ENCODE measurements at regions not wholly inside any gene's neighbourhood (a gene's known extent, or its start where the extent isn't known, plus 50 kb on each side); places are given as distances from the start of the nearest gene placed in this dataset.

DNA sequence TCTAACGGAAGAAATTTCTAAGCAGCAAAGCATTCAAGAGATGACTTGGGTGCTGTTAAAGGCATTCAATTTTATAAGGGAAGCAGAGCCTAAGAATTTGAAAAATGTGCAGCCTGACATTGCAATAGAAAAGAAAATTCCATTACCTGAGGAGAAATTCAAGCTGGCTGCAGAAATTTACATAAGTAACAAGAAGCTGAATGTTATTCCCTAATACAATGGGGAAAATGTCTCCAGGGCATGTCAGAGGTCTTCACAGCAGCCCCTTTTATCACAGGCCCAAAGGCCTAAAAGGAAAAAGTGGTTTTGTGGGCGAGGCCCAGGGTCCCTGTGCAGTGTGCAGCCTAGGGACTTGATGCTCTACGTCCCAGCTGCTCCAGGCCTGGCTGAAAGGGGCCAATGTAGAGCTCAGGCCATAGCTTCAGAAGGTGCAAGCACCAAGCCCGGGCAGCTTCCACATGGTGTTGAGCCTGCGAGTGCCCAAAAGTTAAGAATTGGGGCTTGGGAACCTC is 306.7 kb downstream of the RDH14 start:
- DNase-seq (ENCODE audit: low read depth) = no peak

DNA sequence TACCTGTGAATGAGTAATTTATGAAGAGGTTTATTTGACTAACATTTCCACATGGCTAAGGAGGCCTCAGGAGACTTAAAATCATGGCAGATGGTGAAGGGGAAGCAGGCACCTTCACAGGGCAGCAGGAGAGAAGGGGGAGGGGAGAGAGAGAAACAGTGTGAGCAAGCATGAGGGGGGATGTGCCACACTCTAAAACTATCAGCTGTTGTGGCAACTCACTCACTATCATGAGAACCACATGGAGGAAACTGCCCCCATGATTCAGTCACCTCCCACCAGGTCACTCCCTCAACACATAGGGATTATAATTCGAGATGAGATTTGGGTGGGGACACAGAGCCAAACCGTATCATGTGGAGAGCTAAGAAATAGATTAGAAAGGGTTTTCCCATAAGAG is 309.0 kb downstream of the RDH14 start:
- DNase-seq (ENCODE audit: low read depth) = no peak

GRCh38 chr2:18247282-18248110 is 313.0 kb downstream of the RDH14 start:
- DNase-seq (ENCODE audit: low read depth) = no peak

- no peak for DNase-seq (ENCODE audit: low read depth)
Measured at GRCh38 chr2:18245375-18245774, 315.1 kb downstream of the RDH14 start.

DNA sequence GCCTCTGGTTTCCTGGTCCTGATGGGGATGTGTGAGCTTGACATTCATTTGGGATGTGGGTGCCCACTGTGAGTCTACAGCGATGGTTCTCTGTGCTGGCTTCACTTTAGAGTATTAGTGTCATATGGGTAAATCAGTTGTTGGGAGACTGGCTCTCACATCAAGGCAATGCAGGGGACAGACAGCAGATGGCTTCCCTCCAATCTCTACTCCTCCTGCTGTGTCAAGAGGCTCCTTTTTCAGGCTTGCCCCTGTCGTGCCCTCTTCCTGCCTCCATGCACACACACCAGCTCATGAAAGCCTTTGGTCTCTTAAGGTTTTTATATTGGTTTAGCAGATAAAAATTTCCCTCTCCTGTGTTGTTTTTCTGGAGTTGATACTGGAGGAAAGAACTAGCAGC is 315.6 kb downstream of the RDH14 start:
- no peak for DNase-seq (ENCODE audit: low read depth)

- DNase-seq (ENCODE audit: low read depth) = no peak
Measured at GRCh38 chr2:18243816-18244215, 316.6 kb downstream of the RDH14 start.

DNA sequence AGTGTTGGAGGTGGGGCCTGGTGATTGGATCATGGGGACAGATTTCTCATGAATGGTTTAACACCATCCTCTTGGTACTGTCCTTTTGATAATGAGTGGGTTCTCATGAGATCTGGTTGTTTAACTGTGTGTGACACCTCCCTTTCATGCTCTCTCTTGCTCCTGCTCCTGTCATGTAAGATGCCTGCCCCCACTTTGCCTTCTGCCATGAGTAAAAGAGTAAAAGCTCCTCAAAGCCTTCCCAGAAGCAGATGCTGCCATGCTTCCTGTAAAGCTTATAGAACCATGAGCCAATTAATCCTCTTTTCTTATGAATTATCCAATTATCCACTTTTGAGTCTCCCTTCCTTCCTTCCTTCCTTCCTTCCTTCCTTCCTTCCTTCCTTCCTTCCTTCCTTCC is 317.7 kb downstream of the RDH14 start:
- DNase-seq (ENCODE audit: low read depth) = no peak

DNA sequence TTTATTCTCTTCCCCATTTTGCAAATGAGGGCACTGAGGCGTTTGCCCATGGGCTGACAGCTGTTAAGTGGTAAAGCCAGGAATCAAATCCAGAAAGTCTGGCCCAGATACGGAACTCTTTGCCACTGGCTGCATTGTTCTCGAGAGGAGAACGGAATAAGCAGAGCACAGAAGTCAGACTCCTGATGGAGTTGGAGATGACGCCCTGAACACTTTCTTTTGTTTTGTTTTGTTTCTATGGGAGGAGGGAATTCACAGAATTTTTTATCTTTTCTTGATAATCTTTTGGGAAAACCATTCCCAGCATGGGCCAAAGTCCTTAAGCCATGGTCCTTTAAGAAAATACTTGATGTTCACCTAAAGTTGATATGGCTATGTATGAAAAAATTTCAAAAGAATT is 322.2 kb downstream of the RDH14 start:
- no peak for DNase-seq (ENCODE audit: low read depth)

- DNase-seq (ENCODE audit: low read depth) = no peak
Measured at GRCh38 chr2:18237298-18237697, 323.2 kb downstream of the RDH14 start.

- DNase-seq (ENCODE audit: low read depth) = no peak
Measured at GRCh38 chr2:18232731-18233438, 327.6 kb downstream of the RDH14 start.

DNA sequence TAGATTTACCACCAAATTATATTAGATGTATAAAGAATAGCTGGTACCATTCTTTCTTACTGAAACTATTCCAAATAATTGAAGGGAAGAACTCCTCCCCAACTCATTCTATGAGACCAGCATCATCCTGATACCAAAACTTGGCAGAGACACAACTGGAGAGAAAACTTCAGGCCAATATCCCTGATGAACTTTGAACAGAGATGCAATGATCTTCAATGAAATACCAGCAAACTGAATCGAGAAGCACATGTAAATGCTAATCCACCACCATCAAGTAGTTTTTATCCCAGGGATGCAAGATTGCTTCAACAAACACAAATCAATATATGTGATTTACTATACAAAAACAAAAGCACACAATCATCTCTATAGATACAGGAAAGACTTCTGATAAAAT is 329.8 kb downstream of the RDH14 start:
- no peak for DNase-seq (ENCODE audit: low read depth)

DNA sequence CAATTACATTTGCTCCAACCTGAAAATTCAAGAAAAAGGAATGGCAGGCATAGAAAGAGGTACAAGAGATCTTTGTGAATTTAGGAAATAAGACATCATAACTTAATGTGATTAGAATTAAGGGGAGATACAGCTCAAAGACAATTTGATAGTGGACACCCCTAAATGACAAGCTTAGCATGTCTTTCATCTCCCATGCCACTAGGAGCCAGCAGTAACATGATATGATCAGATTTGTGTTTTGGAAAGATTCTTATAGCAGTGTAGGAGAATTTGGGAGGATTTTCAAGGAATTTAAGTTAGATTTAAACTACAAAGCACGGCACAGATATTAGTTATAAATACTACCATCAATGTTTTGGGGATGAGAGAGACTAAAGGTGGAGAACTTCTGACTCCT is 340.8 kb downstream of the RDH14 start:
- no peak for DNase-seq (ENCODE audit: low read depth)

DNA sequence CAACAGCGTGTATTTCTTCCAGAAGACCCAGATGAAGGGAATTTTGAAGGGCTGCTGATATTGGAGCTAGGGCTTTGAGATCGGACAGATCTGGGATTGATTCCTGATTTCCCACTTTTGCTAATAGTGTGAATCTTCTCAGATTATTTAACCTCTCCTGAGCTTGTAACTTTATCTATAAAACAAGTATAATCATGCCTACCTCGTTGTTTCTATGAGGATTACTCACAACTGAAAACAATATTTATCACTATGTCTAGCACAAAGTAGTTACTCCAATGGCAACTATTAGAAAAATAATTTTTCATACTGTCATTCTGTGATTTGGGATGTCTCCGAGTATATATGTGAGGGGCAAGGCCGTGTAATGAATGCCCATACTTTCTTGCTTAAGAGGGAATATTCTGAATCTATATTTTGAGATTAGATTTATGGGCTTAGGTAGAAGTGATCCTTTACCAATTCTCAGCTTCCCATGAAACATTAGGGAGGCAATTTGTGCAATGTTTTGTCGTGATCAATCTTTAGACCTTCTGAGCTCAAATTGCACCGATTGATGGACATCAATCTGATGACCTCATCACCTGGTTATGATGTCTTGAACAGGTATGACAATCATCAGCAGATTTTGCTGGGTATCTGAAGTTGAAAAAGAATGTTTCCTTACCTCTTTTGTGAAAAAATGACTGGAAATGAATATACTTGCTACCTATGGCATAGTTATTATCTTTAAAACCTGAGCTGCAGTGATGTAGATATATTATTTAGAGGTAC is 339.9 kb downstream of the KCNS3 start:
- no peak for DNase-seq (ENCODE audit: low read depth)

GRCh38 chr2:18214936-18215335 is 336.5 kb downstream of the KCNS3 start:
- no peak for DNase-seq (ENCODE audit: low read depth)

GRCh38 chr2:18213986-18214385 is 335.5 kb downstream of the KCNS3 start:
- DNase-seq (ENCODE audit: low read depth) = no peak

DNA sequence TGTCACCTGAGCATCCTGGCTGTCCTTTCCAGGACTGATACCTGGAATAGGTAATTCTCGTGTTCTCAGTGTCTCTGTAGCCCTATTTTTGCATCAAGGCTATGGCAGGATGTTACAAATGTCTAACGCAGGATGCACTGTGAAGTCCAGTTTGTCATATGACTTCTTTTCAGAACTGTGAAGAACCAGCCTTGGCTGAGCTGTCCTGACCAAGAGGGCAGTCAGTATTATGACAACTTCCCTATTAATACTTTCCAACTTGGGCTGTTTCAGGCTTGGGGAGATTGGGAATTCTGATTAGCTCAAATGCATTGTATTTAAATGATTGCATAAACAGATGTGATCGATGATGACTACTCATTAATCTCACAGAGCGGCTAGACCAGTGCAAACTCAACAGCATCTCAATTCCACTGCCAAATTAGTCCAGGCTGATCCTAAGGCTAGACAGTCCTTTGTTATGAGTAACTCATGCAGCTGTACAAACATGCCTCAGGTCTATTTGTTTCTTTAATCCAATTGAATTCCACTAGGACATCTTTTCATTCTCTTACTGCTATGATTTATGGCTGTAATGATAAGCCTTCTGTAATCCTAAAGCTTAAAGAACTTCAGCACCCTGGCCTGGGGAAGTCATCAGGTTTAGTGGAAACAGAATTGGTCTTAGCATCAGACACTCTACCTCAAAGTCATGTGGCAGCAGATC is 331.6 kb downstream of the KCNS3 start:
- DNase-seq (ENCODE audit: low read depth) = no peak

GRCh38 chr2:18208956-18209355 is 330.5 kb downstream of the KCNS3 start:
- no peak for DNase-seq (ENCODE audit: low read depth)

DNA sequence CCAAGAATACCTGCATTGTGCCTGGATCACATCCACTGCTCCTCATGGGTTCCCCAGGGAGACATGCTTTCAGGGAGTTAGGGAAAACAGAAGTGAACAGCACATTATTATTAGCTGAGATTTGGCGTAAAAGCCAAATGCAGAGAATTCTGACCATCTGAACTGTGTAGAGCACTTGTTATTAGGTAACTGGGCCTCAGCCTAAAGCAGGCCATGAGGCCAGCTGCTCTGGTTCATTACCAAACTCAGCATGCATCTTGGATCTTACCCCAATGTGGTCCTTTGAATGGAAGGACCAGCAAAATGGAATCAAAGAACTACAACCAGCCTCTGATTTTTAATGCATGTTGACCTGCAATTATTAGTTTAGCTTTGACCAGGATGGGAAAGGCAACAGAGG is 322.3 kb downstream of the KCNS3 start:
- DNase-seq (ENCODE audit: low read depth) = no peak

- no peak for DNase-seq (ENCODE audit: low read depth)
Measured at GRCh38 chr2:18198677-18199076, 320.2 kb downstream of the KCNS3 start.

DNA sequence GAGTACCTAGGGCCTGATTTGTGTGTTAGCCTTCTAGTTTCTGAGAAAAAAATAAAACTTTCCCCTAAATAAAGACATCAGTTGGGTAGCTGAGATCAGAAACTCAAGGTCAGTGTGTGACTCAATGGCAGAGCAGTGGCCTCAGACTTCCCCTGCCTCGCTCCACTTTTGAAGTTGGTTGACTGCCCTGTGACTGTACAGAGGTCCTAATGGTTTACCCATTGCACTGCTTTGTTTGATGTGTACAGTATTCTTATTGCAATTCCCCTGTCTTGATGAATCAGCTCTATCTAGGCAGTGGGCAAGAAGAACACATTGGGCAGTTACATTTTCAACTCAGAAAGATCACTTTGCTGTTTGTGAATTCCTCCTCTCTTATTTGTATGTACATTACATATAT is 315.7 kb downstream of the KCNS3 start:
- DNase-seq (ENCODE audit: low read depth) = no peak

DNA sequence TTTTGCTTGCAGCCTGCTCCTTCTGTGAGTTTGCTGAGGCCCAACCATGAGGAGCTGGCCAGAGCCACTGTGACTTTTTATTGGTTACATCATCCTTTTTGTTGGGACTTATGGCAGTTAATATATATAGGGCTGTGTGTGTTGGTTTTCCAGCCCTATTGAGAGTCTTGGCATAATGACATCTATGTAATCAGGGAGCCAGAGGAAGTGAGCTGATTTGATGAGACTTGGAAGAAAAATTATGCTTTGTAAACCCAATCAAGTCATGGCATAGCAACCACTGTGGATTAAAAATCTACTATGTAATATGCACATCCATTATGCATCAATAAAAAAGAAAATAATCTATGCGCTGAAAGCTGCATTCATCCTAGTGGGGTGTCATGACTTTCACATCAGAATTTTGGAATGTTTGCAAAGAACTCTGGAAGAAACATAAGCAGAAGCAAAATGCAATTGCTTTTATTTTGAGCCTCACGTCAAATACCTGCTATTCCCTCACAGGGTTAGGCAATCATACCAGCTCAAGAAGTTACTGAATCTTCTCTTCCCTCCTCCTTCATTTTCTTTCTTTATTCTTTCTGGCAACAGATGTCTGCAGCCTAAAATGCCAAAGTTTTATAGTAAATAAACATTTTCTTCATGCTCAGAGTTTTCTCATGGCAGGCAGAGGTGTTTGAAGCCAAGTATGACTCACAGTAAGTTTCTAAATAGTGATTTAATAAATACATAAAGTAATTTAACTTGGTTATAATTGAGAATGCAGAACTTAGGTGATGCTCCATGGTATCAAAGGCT is 308.5 kb downstream of the KCNS3 start:
- no peak for DNase-seq (ENCODE audit: low read depth)
